GM12878 (cell line): ENCODE measurements at regions not wholly inside any gene's neighbourhood (a gene's known extent, or its start where the extent isn't known, plus 50 kb on each side); places are given as distances from the start of the nearest gene placed in this dataset.

ENCODE experiments used
- BHLHE40 ChIP-seq, 2 experiments: fragments of 450-650 bp in 1 of 2; IDR thresholded peaks; 2 replicates each; pipeline ENCODE4 v1.6.1; 2011 to 2017; ENCODE audit warnings: low read depth in 2 of 2, borderline replicate concordance in 1 of 2, improper control_type of control experiment in 1 of 2, low read length in 1 of 2, mild to moderate bottlenecking in 1 of 2
- ELK1 ChIP-seq: IDR thresholded peaks from 2 replicates; pipeline ENCODE4 v1.6.1; 2012; ENCODE audit warnings: low read depth, low read length, improper control_type of control experiment
- EZH2 ChIP-seq: IDR thresholded peaks from 2 replicates; pipeline ENCODE4 v1.6.1; 2012; ENCODE audit warnings: low read depth, mild to moderate bottlenecking, control low read depth, inconsistent platforms, low read length, borderline replicate concordance; ENCODE audit not compliant: control insufficient read depth
- HSF1 ChIP-seq: fragments of 150-350 bp; IDR thresholded peaks from 2 replicates; pipeline ENCODE4 v1.6.1; 2014; ENCODE audit warnings: mild to moderate bottlenecking, low read depth, low read length
- NR2C1 ChIP-seq: fragments of 450-650 bp; IDR thresholded peaks from 2 replicates; pipeline ENCODE4 v1.6.1; 2017; ENCODE audit warnings: antibody characterized with exemption, mild to moderate bottlenecking, moderate library complexity
- RBBP5 ChIP-seq: fragments of 200-600 bp; sonication (generic); conservative IDR thresholded peaks from 2 replicates; pipeline ENCODE4 v1.6.1; 2016
- RCOR1 ChIP-seq: conservative IDR thresholded peaks from 2 replicates; pipeline ENCODE4 v1.6.1; 2012; ENCODE audit warnings: low read depth, low read length, improper control_type of control experiment
- ZNF592 ChIP-seq: fragments of 450-650 bp; IDR thresholded peaks from 2 replicates; pipeline ENCODE4 v1.6.1; 2017; ENCODE audit warnings: mild to moderate bottlenecking, moderate library complexity
- ZSCAN29 ChIP-seq: fragments of 450-650 bp; IDR thresholded peaks from 2 replicates; pipeline ENCODE4 v1.6.1; 2017; ENCODE audit warnings: mild to moderate bottlenecking, moderate library complexity

GRCh38 chr13:107244241-107244640, 676.3 kb upstream of the ARGLU1 start (continued):
- no peak for TF ChIP-seq ZSCAN29
- no peak for TF ChIP-seq ELK1
- no peak for TF ChIP-seq NR2C1
- no peak for TF ChIP-seq RBBP5
- no peak for TF ChIP-seq ZNF592
- no peak for TF ChIP-seq BHLHE40 (IDR thresholded peaks at IDR 0.05; ENCODE audit: borderline replicate concordance in 1 of 2, low read depth in 2 of 2, low read length in 1 of 2)
- TF ChIP-seq EZH2: no peak
- TF ChIP-seq HSF1: no peak
- TF ChIP-seq RCOR1: no peak
